HepG2 (cell line): ENCODE measurements at regions not wholly inside any gene's neighbourhood (a gene's known extent, or its start where the extent isn't known, plus 50 kb on each side); places are given as distances from the start of the nearest gene placed in this dataset.

Experiments
- ATAC-seq: fragments of 200-7000 bp; cut with Tn5 transposase; 3 replicates; pipeline ENCODE4 v1.9.1; 2020; ENCODE audit warnings: mild to moderate bottlenecking, moderate library complexity
- BruUV-seq: library from RNA; stranded (reverse); fragments of 400-500 nt; replicated peaks from 2 replicates; lab custom pipeline; 2021; lab: Mats Ljungman, UMichigan
- CTCF ChIA-PET: fragments of 300-600 bp; formaldehyde crosslinking; extraction: SDS; loops from one replicate; lab custom pipeline; 2021; ENCODE audit warnings: low total read pairs, inconsistent platforms, low intra/inter-chr PET ratio; lab: Yijun Ruan, JAX
- POLR2A ChIA-PET: fragments of 350-600 bp; sonication (Branson Sonifier 250); formaldehyde crosslinking; loops from one replicate; lab custom pipeline; 2020; ENCODE audit warnings: antibody characterized with exemption, inconsistent platforms; lab: Yijun Ruan, JAX
- DNase-seq: peaks from one replicate; pipeline ENCODE4 v3.0.0-alpha.2; 2015; ENCODE audit warnings: low spot score
- FAIRE-seq: peaks from 3 replicates; lab custom pipeline; 2011; peaks lifted over from hg19 to GRCh38; lab: Jason Lieb, UNC
- H2AFZ ChIP-seq: one replicate; pipeline ENCODE4 v1.6.1; 2011; ENCODE audit warnings: low read length, inconsistent platforms
- H3K27ac ChIP-seq: fragments of 300-600 bp; 3 replicates; pipeline ENCODE4 v1.8.0; 2011; ENCODE audit warnings: mixed run types, mild to moderate bottlenecking, mixed read lengths, low read length, inconsistent platforms; ENCODE audit not compliant: insufficient read depth; ENCODE audit errors: extremely low read length
- H3K27me3 ChIP-seq, 2 experiments: fragments of 200-600 bp in 1 of 2; 2 replicates in 1 of 2; 3 replicates in 1 of 2; pipeline versions ENCODE4 v1.6.0 to v1.8.0; 2011; ENCODE audit warnings: low read length in 2 of 2, mild to moderate bottlenecking in 2 of 2, moderate library complexity in 2 of 2, inconsistent platforms in 1 of 2; ENCODE audit not compliant: insufficient read depth in 2 of 2, control insufficient read depth in 1 of 2
- H3K36me3 ChIP-seq, 2 experiments: fragments of 200-600 bp in 1 of 2; replicated peaks in 1 of 2; 2 replicates in 1 of 2; 3 replicates in 1 of 2; pipeline versions ENCODE4 v1.5.1 to v1.8.0; 2011; ENCODE audit warnings: low read length in 2 of 2, inconsistent platforms in 1 of 2; ENCODE audit not compliant: insufficient read depth in 2 of 2, control insufficient read depth in 1 of 2
- H3K4me1 ChIP-seq: 2 replicates; pipeline ENCODE4 v1.5.1; 2012; ENCODE audit warnings: low read length, inconsistent platforms; ENCODE audit not compliant: insufficient read depth
- H3K4me2 ChIP-seq: 2 replicates; pipeline ENCODE4 v1.6.0; 2011; ENCODE audit warnings: low read depth, low read length, inconsistent platforms
- H3K4me3 ChIP-seq, 3 experiments: fragments of 200-600 bp in 1 of 3; sonication (generic), shearing (Covaris generic) in 1 of 3; replicated peaks in 1 of 3; 2 replicates each; pipeline ENCODE4 v1.5.1; 2011 to 2016; ENCODE audit warnings: low read length in 3 of 3, inconsistent platforms in 2 of 3, low read depth in 2 of 3, mild to moderate bottlenecking in 2 of 3, control low read depth in 1 of 3, mixed read lengths in 1 of 3; ENCODE audit not compliant: insufficient read depth in 1 of 3
- H3K79me2 ChIP-seq: one replicate; pipeline ENCODE4 v1.6.1; 2011; ENCODE audit warnings: low read length, inconsistent platforms; ENCODE audit not compliant: insufficient read depth
- H3K9ac ChIP-seq: 2 replicates; pipeline ENCODE4 v1.6.0; 2011; ENCODE audit warnings: mild to moderate bottlenecking, low read depth, low read length, inconsistent platforms; ENCODE audit not compliant: insufficient read depth
- H3K9me3 ChIP-seq: 2 replicates; pipeline ENCODE4 v1.5.1; 2012; ENCODE audit warnings: mild to moderate bottlenecking, low read length
- H4K20me1 ChIP-seq: 2 replicates; pipeline ENCODE4 v1.6.0; 2011; ENCODE audit warnings: inconsistent platforms, mild to moderate bottlenecking, low read length, moderate library complexity; ENCODE audit not compliant: insufficient read depth
- CCAR2 ChIP-seq: fragments of 200-400 bp; formaldehyde crosslinking; optimal IDR thresholded peaks from 2 replicates; pipeline ENCODE3; 2018; ENCODE audit warnings: low read depth, mild to moderate bottlenecking, low read length, moderate library complexity
- FOSL2 ChIP-seq: sonication (generic); formaldehyde crosslinking; IDR thresholded peaks from 2 replicates; pipeline ENCODE4 v1.4.0; 2020; ENCODE audit warnings: missing genetic modification reagents
- FOXK2 ChIP-seq: fragments of 450-650 bp; IDR thresholded peaks from 2 replicates; pipeline ENCODE4 v1.6.1; 2016
- KDM5B ChIP-seq: sonication (generic); formaldehyde crosslinking; IDR thresholded peaks from 2 replicates; pipeline ENCODE4 v1.4.0; 2020; ENCODE audit warnings: missing genetic modification reagents, mild to moderate bottlenecking, borderline replicate concordance
- MTERF4 ChIP-seq: sonication (generic); formaldehyde crosslinking; IDR thresholded peaks from 2 replicates; pipeline ENCODE4 v1.8.0; 2023; ENCODE audit warnings: mild to moderate bottlenecking, missing genetic modification reagents
- POLR2G ChIP-seq: fragments of 200-400 bp; formaldehyde crosslinking; IDR thresholded peaks from 2 replicates; pipeline ENCODE4 v1.6.1; 2018; ENCODE audit warnings: mild to moderate bottlenecking, low read depth, low read length, moderate library complexity
- ZBTB39 ChIP-seq: sonication (generic); formaldehyde crosslinking; IDR thresholded peaks from 2 replicates; pipeline ENCODE4 v1.5.0; 2020; ENCODE audit warnings: missing genetic modification reagents
- ZNF101 ChIP-seq: sonication (generic); formaldehyde crosslinking; IDR thresholded peaks from 2 replicates; pipeline ENCODE4 v1.4.0; 2020; ENCODE audit warnings: mild to moderate bottlenecking, low read depth, missing genetic modification reagents, borderline replicate concordance
- ZNF230 ChIP-seq: sonication (generic); formaldehyde crosslinking; IDR thresholded peaks from 2 replicates; pipeline ENCODE4 v1.4.0; 2020; ENCODE audit warnings: mild to moderate bottlenecking, missing genetic modification reagents
- ZNF24 ChIP-seq: fragments of 450-650 bp; IDR thresholded peaks from 2 replicates; pipeline ENCODE4 v1.6.1; 2017; ENCODE audit warnings: antibody characterized with exemption, mild to moderate bottlenecking
- ZNF484 ChIP-seq: sonication (generic); formaldehyde crosslinking; IDR thresholded peaks from 2 replicates; pipeline ENCODE4 v1.5.1; 2020; ENCODE audit warnings: mild to moderate bottlenecking, low read depth, missing genetic modification reagents, borderline replicate concordance
- ZNF567 ChIP-seq: sonication (generic); formaldehyde crosslinking; IDR thresholded peaks from 2 replicates; pipeline ENCODE4 v1.8.1; 2023; ENCODE audit warnings: mild to moderate bottlenecking, missing genetic modification reagents, borderline replicate concordance
- ZNF674 ChIP-seq: sonication (generic); formaldehyde crosslinking; IDR thresholded peaks from 2 replicates; pipeline ENCODE4 v1.5.0; 2020; ENCODE audit warnings: low read depth, mild to moderate bottlenecking, missing genetic modification reagents
- ZNF703 ChIP-seq: sonication (generic); formaldehyde crosslinking; IDR thresholded peaks from 2 replicates; pipeline ENCODE4 v1.5.1; 2020; ENCODE audit warnings: missing genetic modification reagents, mild to moderate bottlenecking, moderate library complexity, borderline replicate concordance
- ZNF780A ChIP-seq: sonication (generic); formaldehyde crosslinking; IDR thresholded peaks from 2 replicates; pipeline ENCODE4 v1.8.0; 2022; ENCODE audit warnings: mild to moderate bottlenecking, missing genetic modification reagents, moderate library complexity
- WGBS: methylation state at CpG from one replicate; pipeline ENCODE4 v1.1.6; 2017; ENCODE audit warnings: low lambda C conversion rate; 5-methylcytosine and 5-hydroxymethylcytosine counted together
- in situ Hi-C: cut with HindIII; loops from 2 replicates; pipeline ENCODE4 v1.10.0; 2017; ENCODE audit warnings: low pct_unique_long_range_greater_than_20kb; ENCODE audit not compliant: extremely low pct_ligation_motif_present
- intact Hi-C: fragments of 100-400 bp; cut with micrococcal nuclease; formaldehyde crosslinking; loops from one replicate; pipeline ENCODE4 v1.10.0; 2022; ENCODE audit not compliant: unreplicated experiment

GRCh38 chr12:58593557-58594304, 326.6 kb downstream of the LRIG3 start:
- H4K20me1 ChIP-seq: no peaks in the 10 kb centered on the region
- no peak overlapping the region for H3K4me3 ChIP-seq
- H3K9me3 ChIP-seq: no peaks in the 10 kb centered on the region
- H3K27ac ChIP-seq: no peak overlapping the region
- no TSS peak for BruUV-seq
- TF ChIP-seq ZNF703 (no peak), MTERF4 (CRISPR knock-in tag) (no peak), ZNF24 (no peak), CCAR2 (no peak), ZBTB39 (CRISPR knock-in tag) (no peak), KDM5B (CRISPR knock-in tag) (no peak), ZNF780A (CRISPR knock-in tag) (no peak), FOXK2 (no peak), ZNF567 (CRISPR knock-in tag) (no peak), ZNF674 (no peak), ZNF230 (CRISPR knock-in tag) (no peak), ZNF484 (CRISPR knock-in tag) (no peak), ZNF101 (CRISPR knock-in tag) (no peak), POLR2G (no peak), FOSL2 (CRISPR knock-in tag) (no peak)
- DNase-seq: no peak
- H3K9ac ChIP-seq: no peak overlapping the region
- no peaks in the 10 kb centered on the region for H3K36me3 ChIP-seq
- no peak for FAIRE-seq
- in situ Hi-C loops: no loop called here
- no peak for ATAC-seq
- CTCF ChIA-PET: no interaction called here
- H3K4me2 ChIP-seq: no peak overlapping the region
- POLR2A ChIA-PET: no interaction called here
- H3K79me2 ChIP-seq: no peaks in the 10 kb centered on the region
- H2AFZ ChIP-seq: no peak overlapping the region
- no peaks in the 10 kb centered on the region for H3K27me3 ChIP-seq
- H3K4me1 ChIP-seq: no peaks in the 10 kb centered on the region
- intact Hi-C loops: no loop called here
- WGBS: 4% methylated on average over 6 of the region's 6 CpGs
